NCI-H146 treated with DMSO at 0.1 percent for 48 hours (cell line): ENCODE measurements at regions not wholly inside any gene's neighbourhood (a gene's known extent, or its start where the extent isn't known, plus 50 kb on each side); places are given as distances from the start of the nearest gene placed in this dataset.
A peak's percentile ranks its signal among the peaks of the same experiment; 100 is the strongest.

ENCODE experiments used
- DNase-seq: peaks from one replicate; lab custom pipeline; 2025; ENCODE audit not compliant: unreplicated experiment; lab: John Stamatoyannopoulos, UW

DNA sequence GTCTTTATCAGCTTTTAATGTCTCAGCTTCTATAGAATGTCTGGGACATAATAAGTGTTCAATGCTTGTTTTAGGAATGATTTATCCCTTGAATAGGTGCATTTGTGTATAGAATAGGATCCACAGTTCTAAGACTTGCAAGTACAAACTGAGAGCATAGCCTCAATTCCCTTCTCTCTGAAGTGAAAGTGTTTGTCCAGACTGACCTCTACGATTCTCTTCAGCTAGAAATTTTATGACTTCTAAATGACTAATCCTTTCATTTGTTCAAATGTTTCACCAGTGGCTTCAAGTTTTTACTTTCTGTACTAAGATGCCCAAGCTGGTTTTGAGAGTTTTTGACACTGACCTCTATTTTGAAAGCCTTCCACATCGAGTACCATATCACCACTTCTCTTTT, 608.2 kb upstream of the ADGRL4 start:
- no peak for DNase-seq

DNA sequence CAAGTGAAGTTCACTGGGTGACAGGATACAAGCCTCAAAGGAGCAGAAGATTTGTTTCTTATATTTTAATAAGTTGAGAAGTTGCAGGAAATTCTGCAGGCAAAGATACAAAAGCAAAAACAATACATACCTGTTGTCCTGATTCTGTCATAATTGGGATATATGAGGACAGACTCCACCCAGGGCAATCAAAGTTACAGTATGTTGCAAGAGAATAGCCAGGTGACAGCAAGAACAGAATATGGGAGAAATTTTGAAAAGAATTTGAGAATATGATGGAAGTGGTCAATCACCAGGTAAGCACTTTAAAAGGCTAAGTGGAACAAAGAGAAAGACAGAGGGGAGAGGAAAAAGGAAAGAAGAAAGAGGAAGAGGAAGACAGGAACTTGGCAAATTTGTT, 607.6 kb upstream of the ADGRL4 start:
- DNase-seq: no peak

- no peak for DNase-seq
Measured at GRCh38 chr1:79613046-79613445, 606.5 kb upstream of the ADGRL4 start.

GRCh38 chr1:79604490-79605198, 598.1 kb upstream of the ADGRL4 start:
- DNase-seq: peak; percentile 23

- DNase-seq: no peak
Measured at GRCh38 chr1:79603843-79604242, 597.3 kb upstream of the ADGRL4 start.

GRCh38 chr1:79599257-79599656, 592.7 kb upstream of the ADGRL4 start:
- DNase-seq: no peak

DNA sequence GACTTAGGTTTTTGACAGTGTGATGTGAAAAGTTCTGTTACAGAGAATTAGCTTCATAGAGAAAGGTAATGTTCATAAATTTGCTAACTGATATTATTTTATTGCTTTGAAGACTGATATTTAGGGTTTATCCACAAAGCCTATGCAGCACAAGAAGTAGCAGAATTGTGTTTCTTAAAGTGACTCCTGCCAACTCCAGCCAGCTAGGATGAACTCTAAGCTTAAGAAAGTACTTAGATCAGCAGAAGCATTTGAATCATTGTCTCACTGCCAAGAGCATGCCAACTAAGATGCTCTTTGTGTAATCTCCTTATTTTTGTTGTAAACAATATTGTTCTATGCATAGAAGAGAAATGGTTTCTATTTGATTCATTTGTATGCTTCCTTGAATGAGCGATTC, 589.4 kb upstream of the ADGRL4 start:
- DNase-seq: no peak

GRCh38 chr1:79594121-79594698, 587.7 kb upstream of the ADGRL4 start:
- DNase-seq: no peak

- no peak for DNase-seq
Measured at GRCh38 chr1:79592707-79593106, 586.2 kb upstream of the ADGRL4 start.

GRCh38 chr1:79588719-79589118, 582.2 kb upstream of the ADGRL4 start:
- no peak for DNase-seq

- no peak for DNase-seq
Measured at GRCh38 chr1:79587229-79587628, 580.7 kb upstream of the ADGRL4 start.

DNA sequence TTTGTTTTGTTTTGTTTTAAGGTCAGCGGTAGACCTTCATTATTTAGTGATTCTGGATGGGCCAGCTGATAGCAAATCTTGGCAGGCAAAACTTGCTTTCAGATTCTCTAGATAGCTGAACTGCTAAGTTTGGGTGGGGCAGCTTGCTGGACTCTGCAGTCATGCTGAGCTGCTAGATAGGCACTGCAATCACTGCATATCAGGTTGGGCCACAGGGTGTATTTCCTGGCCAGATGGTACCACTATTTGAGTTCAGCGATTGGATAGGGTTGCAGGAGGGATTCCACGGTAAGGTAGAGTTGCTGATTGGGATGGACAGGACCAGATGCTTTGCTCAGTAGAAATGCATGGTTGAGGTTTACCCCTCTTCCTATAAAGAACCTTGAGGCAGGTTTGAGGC, 579.3 kb upstream of the ADGRL4 start:
- DNase-seq: no peak

DNA sequence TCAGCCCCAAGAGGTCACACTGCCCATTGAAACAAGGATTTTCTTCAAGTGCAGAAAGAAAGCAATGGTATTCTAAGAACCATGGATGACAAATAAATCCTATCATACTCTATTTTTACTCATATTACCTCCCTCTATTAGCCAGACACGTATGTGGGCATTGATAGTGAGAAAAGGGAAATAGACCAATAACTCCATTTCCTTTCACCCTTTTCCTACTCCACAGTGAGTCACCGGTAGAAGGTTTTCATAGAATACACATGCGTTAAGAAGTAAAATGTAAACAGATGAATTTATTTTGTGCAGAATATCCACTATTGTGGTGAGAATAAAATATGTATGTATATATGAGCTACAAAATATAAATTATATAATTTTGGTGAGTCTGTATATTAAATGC, 568.9 kb upstream of the ADGRL4 start:
- DNase-seq: no peak

DNA sequence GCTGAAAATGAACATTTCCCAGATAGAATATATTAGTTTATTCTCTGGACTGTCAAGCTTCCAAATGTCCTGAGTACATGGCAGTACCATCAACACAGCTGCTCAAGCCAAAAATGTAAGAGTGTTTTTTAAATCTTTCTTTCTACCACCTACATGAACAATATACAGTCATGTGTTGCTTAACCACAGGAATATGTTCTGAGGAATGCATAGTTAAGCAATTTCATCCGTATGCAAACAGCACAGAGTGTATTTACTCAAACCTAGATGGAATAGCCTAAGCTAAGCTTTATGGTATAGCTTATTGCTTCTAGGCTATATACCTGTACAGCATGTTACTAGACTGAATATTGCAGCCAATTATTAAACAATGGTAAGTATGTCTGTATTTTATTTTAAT, 561.9 kb upstream of the ADGRL4 start:
- no peak for DNase-seq

DNA sequence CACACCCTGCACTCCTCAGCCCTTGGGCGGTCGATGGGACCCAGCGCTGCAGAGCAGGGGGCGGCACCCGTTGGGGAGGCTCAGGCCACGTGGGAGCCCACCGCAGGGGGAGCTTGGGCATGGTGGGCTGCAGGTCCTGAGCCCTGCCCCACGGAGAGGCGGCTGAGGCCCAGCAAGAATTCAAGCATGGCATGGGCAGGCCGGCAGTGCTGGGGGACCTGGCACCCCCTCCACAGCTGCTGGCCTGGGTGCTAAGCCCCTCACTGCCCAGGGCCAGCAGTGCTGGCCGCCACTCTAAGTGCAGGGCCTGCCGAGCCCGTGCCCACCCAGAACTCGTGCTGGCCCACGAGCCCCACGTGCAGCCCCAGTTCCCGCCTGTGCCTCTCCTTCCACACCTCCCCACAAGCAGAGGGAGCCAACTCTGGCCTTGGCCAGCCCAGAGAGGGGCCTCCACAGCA, 555.0 kb upstream of the ADGRL4 start:
- no peak for DNase-seq

GRCh38 chr1:79556189-79556588, 549.7 kb upstream of the ADGRL4 start:
- no peak for DNase-seq

GRCh38 chr1:79554688-79555087, 548.2 kb upstream of the ADGRL4 start:
- no peak for DNase-seq

- no peak for DNase-seq
Measured at GRCh38 chr1:79551321-79551720, 544.8 kb upstream of the ADGRL4 start.

GRCh38 chr1:79550402-79550801, 543.9 kb upstream of the ADGRL4 start:
- DNase-seq: no peak

DNA sequence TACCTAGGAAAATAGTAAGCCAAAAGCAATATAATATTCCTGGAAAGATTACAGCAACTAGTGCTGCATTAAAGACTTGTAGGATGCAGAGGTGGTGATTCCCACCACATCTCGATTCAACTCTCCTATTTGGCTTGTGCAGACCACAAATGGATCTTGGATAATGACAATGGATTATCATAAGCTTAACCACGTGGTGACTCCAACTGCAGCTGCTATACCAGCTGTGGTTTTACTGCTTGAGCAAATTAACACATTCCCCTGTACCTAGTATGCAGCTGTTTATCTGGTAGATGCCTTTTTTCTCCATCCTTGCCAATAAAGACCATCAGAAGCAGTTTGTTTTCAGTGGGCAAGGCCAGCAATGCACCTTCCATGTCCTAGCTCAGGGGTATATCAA, 542.7 kb upstream of the ADGRL4 start:
- DNase-seq: no peak

- DNase-seq: no peak
Measured at GRCh38 chr1:79547514-79547913, 541.0 kb upstream of the ADGRL4 start.

- no peak for DNase-seq
Measured at GRCh38 chr1:79543394-79543793, 536.9 kb upstream of the ADGRL4 start.

- DNase-seq: no peak
Measured at GRCh38 chr1:79539001-79539400, 532.5 kb upstream of the ADGRL4 start.
